CD14-positive monocyte (primary cell): ENCODE measurements at regions not wholly inside any gene's neighbourhood (a gene's known extent, or its start where the extent isn't known, plus 50 kb on each side); places are given as distances from the start of the nearest gene placed in this dataset.

Experiments used
- DNase-seq, 3 donors: peaks; one replicate each; pipeline ENCODE4 v3.0.0-alpha.2; 2011 to 2022
- H2AFZ ChIP-seq: 2 replicates; pipeline ENCODE4 v1.6.0; 2012; ENCODE audit warnings: mild to moderate bottlenecking, low read depth, low read length, inconsistent platforms; ENCODE audit not compliant: insufficient read depth, poor library complexity, severe bottlenecking
- H3K27ac ChIP-seq, 2 donors: 1 replicate in 1 of 2; 2 replicates in 1 of 2; pipeline ENCODE4 v1.5.1; 2012 to 2013; ENCODE audit warnings: low read length in 2 of 2, control low read depth in 1 of 2, inconsistent platforms in 1 of 2, low read depth in 1 of 2, mild to moderate bottlenecking in 1 of 2
- H3K27me3 ChIP-seq, 2 donors: one replicate each; pipeline versions ENCODE4 v1.6.0 to v1.6.1; 2011 to 2013; ENCODE audit warnings: low read length in 2 of 2; ENCODE audit not compliant: control insufficient read depth in 2 of 2, insufficient read depth in 2 of 2
- H3K36me3 ChIP-seq, 2 donors: replicated peaks in 1 of 2; 1 replicate in 1 of 2; 2 replicates in 1 of 2; pipeline versions ENCODE4 v1.5.1 to v1.6.1; 2012 to 2013; ENCODE audit warnings: low read length in 2 of 2, control low read depth in 1 of 2, inconsistent platforms in 1 of 2, mild to moderate bottlenecking in 1 of 2; ENCODE audit not compliant: insufficient read depth in 2 of 2, control insufficient read depth in 1 of 2
- H3K4me1 ChIP-seq, 2 donors: 1 replicate in 1 of 2; 2 replicates in 1 of 2; pipeline versions ENCODE4 v1.5.1 to v1.6.1; 2012 to 2013; ENCODE audit warnings: low read length in 2 of 2, control low read depth in 1 of 2, inconsistent platforms in 1 of 2, mild to moderate bottlenecking in 1 of 2, moderate library complexity in 1 of 2; ENCODE audit not compliant: insufficient read depth in 2 of 2, control insufficient read depth in 1 of 2
- H3K4me2 ChIP-seq: replicated peaks from 2 replicates; pipeline ENCODE3; 2012; ENCODE audit warnings: low read length, moderate library complexity, mild to moderate bottlenecking; ENCODE audit not compliant: poor library complexity, severe bottlenecking; ENCODE audit errors: extremely low read depth
- H3K4me3 ChIP-seq, 3 experiments: fragments of 200-600 bp in 1 of 3; sonication (generic) in 1 of 3; replicated peaks in 1 of 3; 1 replicate in 2 of 3; 2 replicates in 1 of 3; pipeline ENCODE4 v1.5.1; 2011 to 2013; ENCODE audit warnings: low read length in 3 of 3, mild to moderate bottlenecking in 3 of 3, control low read depth in 2 of 3, low read depth in 2 of 3, inconsistent platforms in 1 of 3, moderate library complexity in 1 of 3
- H3K79me2 ChIP-seq: 2 replicates; pipeline ENCODE4 v1.6.0; 2012; ENCODE audit warnings: mild to moderate bottlenecking, control low read depth, inconsistent platforms, low read length, moderate library complexity; ENCODE audit not compliant: insufficient read depth
- H3K9ac ChIP-seq: 2 replicates; pipeline ENCODE4 v1.6.0; 2017; ENCODE audit warnings: low read length, mild to moderate bottlenecking; ENCODE audit not compliant: insufficient read depth, poor library complexity, severe bottlenecking
- H3K9me3 ChIP-seq, 2 donors: replicated peaks in 1 of 2; 1 replicate in 1 of 2; 2 replicates in 1 of 2; pipeline versions ENCODE4 v1.5.1 to v1.6.1; 2012 to 2013; ENCODE audit warnings: low read length in 2 of 2, control low read depth in 1 of 2; ENCODE audit not compliant: control insufficient read depth in 1 of 2, insufficient read depth in 1 of 2
- H4K20me1 ChIP-seq: 2 replicates; pipeline ENCODE4 v1.6.0; 2012; ENCODE audit warnings: mild to moderate bottlenecking, low read length, control low read depth, moderate library complexity; ENCODE audit not compliant: insufficient read depth
- H3K27ac Mint-ChIP-seq, 7 donors: one replicate each; pipeline ENCODE4 v1.8.0; 2020; ENCODE audit warnings: mild to moderate bottlenecking in 7 of 7, mixed read lengths in 7 of 7, moderate library complexity in 6 of 7, inconsistent platforms in 2 of 7
- H3K27me3 Mint-ChIP-seq, 3 donors: one replicate each; pipeline ENCODE4 v1.8.0; 2021 to 2022; ENCODE audit warnings: low read depth in 3 of 3, mild to moderate bottlenecking in 3 of 3, mixed read lengths in 3 of 3, moderate library complexity in 3 of 3, inconsistent platforms in 1 of 3
- H3K36me3 Mint-ChIP-seq, 2 donors: one replicate each; pipeline ENCODE4 v1.8.0; 2020; ENCODE audit warnings: mixed read lengths in 2 of 2, inconsistent platforms in 1 of 2, mild to moderate bottlenecking in 1 of 2
- H3K4me1 Mint-ChIP-seq: one replicate; pipeline ENCODE4 v1.8.0; 2020; ENCODE audit warnings: mild to moderate bottlenecking, mixed read lengths
- H3K4me3 Mint-ChIP-seq, 2 donors: one replicate each; pipeline ENCODE4 v1.8.0; 2020; ENCODE audit warnings: mild to moderate bottlenecking in 2 of 2, mixed read lengths in 2 of 2, moderate library complexity in 1 of 2
- H3K9me3 Mint-ChIP-seq, 7 donors: one replicate each; pipeline ENCODE4 v1.8.0; 2020 to 2022; ENCODE audit warnings: mixed read lengths in 7 of 7, mild to moderate bottlenecking in 6 of 7, moderate library complexity in 6 of 7, inconsistent platforms in 2 of 7
- WGBS: methylation state at CpG from one replicate; pipeline ENCODE4 v1.1.5; 2013; ENCODE audit warnings: missing lambda C conversion rate; ENCODE audit not compliant: insufficient coverage; 5-methylcytosine and 5-hydroxymethylcytosine counted together
- intact Hi-C, 2 donors: fragments of 100-400 bp; cut with micrococcal nuclease; formaldehyde crosslinking; loops; one replicate each; pipeline versions ENCODE4 v1.15.0 to v1.15.1; 2023
- TF ChIP-seq, protein P1 (sequence below): fragments of 200-600 bp; IDR thresholded peaks from one replicate; pipeline ENCODE4 v1.8.0; 2022; ENCODE audit warnings: antibody characterized with exemption, mild to moderate bottlenecking

DNA sequence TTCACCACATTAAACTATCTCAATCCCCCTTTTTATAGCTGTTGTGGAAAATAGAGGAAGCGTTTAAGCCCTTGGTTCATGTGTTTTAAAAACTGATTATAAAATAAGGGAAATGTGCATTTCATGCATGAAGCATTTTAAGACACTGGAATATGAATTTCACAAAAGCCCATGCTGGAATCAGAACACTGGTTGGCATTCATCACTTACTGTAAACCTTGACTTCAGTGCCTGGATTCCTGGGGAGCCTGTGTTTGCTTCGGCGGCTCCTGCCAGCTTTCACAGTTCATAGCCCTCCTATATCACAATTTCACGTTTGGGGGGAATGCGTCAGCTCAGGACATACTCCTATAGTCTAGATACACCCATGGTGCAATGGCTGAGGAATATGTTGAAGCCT is 336.9 kb downstream of the INSIG2 start:
- H3K27me3 Mint-ChIP-seq: peaks cover 0 to 5% (median 4%) of the 10 kb centered on the region in 3 donors

DNA sequence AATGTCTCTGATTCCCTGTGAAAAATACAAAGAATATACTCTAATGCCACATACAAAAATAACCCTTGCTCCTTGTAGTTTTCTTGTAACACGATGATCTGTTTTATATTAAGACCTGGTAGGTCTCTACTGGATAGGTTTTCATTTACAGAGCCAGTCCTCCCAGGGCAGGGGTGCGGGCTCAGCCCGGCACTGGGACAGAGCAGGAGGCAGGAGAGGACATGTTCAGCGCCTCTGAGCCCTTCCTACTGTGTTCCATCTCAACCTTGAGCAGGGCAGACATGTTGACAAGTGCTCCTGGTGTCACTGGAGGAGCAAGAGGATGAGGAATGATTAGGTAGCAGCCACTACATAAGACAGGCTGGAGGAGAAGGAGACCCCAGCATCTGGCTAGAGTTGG is 335.5 kb downstream of the INSIG2 start:
- no peak overlapping the region for H3K4me3 ChIP-seq
- Mint-ChIP-seq H3K27ac (no peak overlapping the region), H3K27me3 (peaks cover 0 to 5% (median 4%) of the 10 kb centered on the region in 3 donors), H3K36me3 (no peaks in the 10 kb centered on the region), H3K4me3 (no peak overlapping the region), H3K9me3 (peaks cover 0 to 5% (median 0%) of the 10 kb centered on the region in 7 donors), H3K4me1 (no peaks in the 10 kb centered on the region)
- no peaks in the 10 kb centered on the region for H4K20me1 ChIP-seq
- DNase-seq: no peak
- H3K9ac ChIP-seq: no peak overlapping the region
- H3K79me2 ChIP-seq: no peaks in the 10 kb centered on the region
- no peak overlapping the region for H3K4me2 ChIP-seq
- TF ChIP-seq, protein P1, sequence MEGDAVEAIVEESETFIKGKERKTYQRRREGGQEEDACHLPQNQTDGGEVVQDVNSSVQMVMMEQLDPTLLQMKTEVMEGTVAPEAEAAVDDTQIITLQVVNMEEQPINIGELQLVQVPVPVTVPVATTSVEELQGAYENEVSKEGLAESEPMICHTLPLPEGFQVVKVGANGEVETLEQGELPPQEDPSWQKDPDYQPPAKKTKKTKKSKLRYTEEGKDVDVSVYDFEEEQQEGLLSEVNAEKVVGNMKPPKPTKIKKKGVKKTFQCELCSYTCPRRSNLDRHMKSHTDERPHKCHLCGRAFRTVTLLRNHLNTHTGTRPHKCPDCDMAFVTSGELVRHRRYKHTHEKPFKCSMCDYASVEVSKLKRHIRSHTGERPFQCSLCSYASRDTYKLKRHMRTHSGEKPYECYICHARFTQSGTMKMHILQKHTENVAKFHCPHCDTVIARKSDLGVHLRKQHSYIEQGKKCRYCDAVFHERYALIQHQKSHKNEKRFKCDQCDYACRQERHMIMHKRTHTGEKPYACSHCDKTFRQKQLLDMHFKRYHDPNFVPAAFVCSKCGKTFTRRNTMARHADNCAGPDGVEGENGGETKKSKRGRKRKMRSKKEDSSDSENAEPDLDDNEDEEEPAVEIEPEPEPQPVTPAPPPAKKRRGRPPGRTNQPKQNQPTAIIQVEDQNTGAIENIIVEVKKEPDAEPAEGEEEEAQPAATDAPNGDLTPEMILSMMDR: no peak
- H3K4me1 ChIP-seq: no peaks in the 10 kb centered on the region
- no peaks in the 10 kb centered on the region for H3K9me3 ChIP-seq
- intact Hi-C loops: no loop called here
- H3K27me3 ChIP-seq: no peaks in the 10 kb centered on the region
- WGBS: 84% methylated on average over 3 of the region's 4 CpGs
- no peaks in the 10 kb centered on the region for H3K36me3 ChIP-seq
- H2AFZ ChIP-seq: no peak overlapping the region
- H3K27ac ChIP-seq: no peak overlapping the region

More for the DNA sequence above, 336.9 kb downstream of the INSIG2 start:
- H2AFZ ChIP-seq: no peak overlapping the region
- no peak overlapping the region for H3K27ac ChIP-seq
- H3K79me2 ChIP-seq: no peaks in the 10 kb centered on the region
- WGBS: no CpG with 5 or more reads among the region's 5 CpGs
- no peak overlapping the region for H3K4me3 ChIP-seq
- H3K4me2 ChIP-seq: no peak overlapping the region
- Mint-ChIP-seq H3K9me3 (peaks cover 0 to 3% (median 0%) of the 10 kb centered on the region in 7 donors), H3K27ac (no peak overlapping the region), H3K4me3 (no peak overlapping the region), H3K36me3 (no peaks in the 10 kb centered on the region), H3K4me1 (no peaks in the 10 kb centered on the region)
- no peaks in the 10 kb centered on the region for H3K27me3 ChIP-seq
- no peaks in the 10 kb centered on the region for H3K4me1 ChIP-seq
- H3K36me3 ChIP-seq: no peaks in the 10 kb centered on the region
- H4K20me1 ChIP-seq: no peaks in the 10 kb centered on the region
- TF ChIP-seq, protein P1: no peak
- intact Hi-C loops: no loop called here
- H3K9me3 ChIP-seq: no peaks in the 10 kb centered on the region
- no peak for DNase-seq
- no peak overlapping the region for H3K9ac ChIP-seq
